Transverse colon (tissue), 4 donors: ENCODE measurements at regions not wholly inside any gene's neighbourhood (a gene's known extent, or its start where the extent isn't known, plus 50 kb on each side); places are given as distances from the start of the nearest gene placed in this dataset.

Source experiments
- CTCF ChIP-seq, 5 experiments: fragments of 200-600 bp in 3 of 5; fragments of 450-650 bp in 2 of 5; sonication (generic) in 3 of 5; IDR thresholded peaks; 1 replicate in 2 of 5; 2 replicates in 3 of 5; pipeline ENCODE4 v1.5.1; 2016 to 2017; ENCODE audit warnings: antibody characterized with exemption in 5 of 5, inconsistent platforms in 3 of 5, mild to moderate bottlenecking in 2 of 5, moderate library complexity in 1 of 5
- EP300 ChIP-seq: sonication (generic); formaldehyde crosslinking; IDR thresholded peaks from one replicate; pipeline ENCODE4 v1.6.1; 2017; ENCODE audit warnings: antibody characterized with exemption, low read depth
- POLR2AphosphoS5 ChIP-seq, 3 donors: sonication (generic); formaldehyde crosslinking; IDR thresholded peaks; one replicate each; pipeline ENCODE4 v1.6.1; 2016; ENCODE audit warnings: antibody characterized with exemption in 3 of 3

- TF ChIP-seq CTCF (IDR thresholded peaks at IDR 0.05) (no peak), POLR2AphosphoS5 (IDR thresholded peaks at IDR 0.05) (no peak), EP300 (no peak)
These were observed 127.2 kb upstream of the PODXL start for GRCh38 chr7:131683536-131684125.
